ENCODE measurements at regions not wholly inside any gene's neighbourhood (a gene's known extent, or its start where the extent isn't known, plus 50 kb on each side); places are given as distances from the start of the nearest gene placed in this dataset.
"Not testable (repeated sequence)": the region's sequence is repeated elsewhere in the genome, so short reads cannot be mapped to it uniquely, and the experiment has no call there.

DNA sequence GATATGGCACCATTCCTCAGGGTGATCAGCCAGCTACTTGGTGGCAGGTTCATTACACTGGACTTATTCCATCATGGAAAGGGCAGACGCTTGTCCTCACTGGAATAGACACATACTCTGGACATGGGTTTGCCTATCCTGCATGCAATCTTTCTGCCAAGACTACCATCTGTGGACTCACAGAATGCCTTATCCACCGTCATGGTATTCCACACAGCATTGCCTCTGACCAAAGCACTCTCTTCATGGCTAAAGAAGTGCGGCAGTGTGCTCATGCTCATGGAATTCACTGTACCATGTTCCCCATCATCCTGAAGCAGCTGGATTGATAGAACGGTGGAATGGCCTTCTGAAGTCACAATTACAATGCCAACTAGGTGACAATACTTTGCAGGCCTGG is 104.1 kb upstream of the NPAS2 start:
- TF ChIP-seq POLR2A, CTCF, EP300 (IDR thresholded peaks at IDR 0.05): not testable (repeated sequence)

All from tibial nerve (tissue), 4 donors.